Central memory CD8-positive, alpha-beta T cell (primary cell): ENCODE measurements at regions not wholly inside any gene's neighbourhood (a gene's known extent, or its start where the extent isn't known, plus 50 kb on each side); places are given as distances from the start of the nearest gene placed in this dataset.

Experiments used
- ATAC-seq: fragments of 150-1000 bp; cut with Tn5 transposase; replicated peaks from 2 replicates; pipeline ENCODE4 v1.10.0; 2022; ENCODE audit warnings: mild to moderate bottlenecking, moderate FRiP score, moderate number of reproducible peaks; ENCODE audit not compliant: poor library complexity, severe bottlenecking; ENCODE audit errors: extremely low read depth
- DNase-seq, 2 donors: peaks; one replicate each; pipeline ENCODE4 v3.0.0; 2021; ENCODE audit warnings: low spot score in 2 of 2
- H3K27ac Mint-ChIP-seq: one replicate; pipeline ENCODE4 v1.8.0; 2022; ENCODE audit warnings: low read depth, mild to moderate bottlenecking, moderate library complexity, mixed read lengths
- H3K27me3 Mint-ChIP-seq: one replicate; pipeline ENCODE4 v1.8.0; 2022; ENCODE audit warnings: mixed read lengths
- H3K36me3 Mint-ChIP-seq: one replicate; pipeline ENCODE4 v1.8.0; 2022; ENCODE audit warnings: mild to moderate bottlenecking, moderate library complexity, mixed read lengths; ENCODE audit not compliant: insufficient read depth
- H3K4me1 Mint-ChIP-seq: one replicate; pipeline ENCODE4 v1.8.0; 2022; ENCODE audit warnings: mixed read lengths
- H3K4me3 Mint-ChIP-seq: one replicate; pipeline ENCODE4 v1.8.0; 2022; ENCODE audit warnings: mild to moderate bottlenecking, moderate library complexity, mixed read lengths
- H3K9me3 Mint-ChIP-seq: one replicate; pipeline ENCODE4 v1.8.0; 2022; ENCODE audit warnings: mixed read lengths

GRCh38 chrX:43604753-43605152 is 51.3 kb upstream of the MAOA start:
- H3K4me1 Mint-ChIP-seq = no peaks in the 10 kb centered on the region
- H3K27me3 Mint-ChIP-seq = no peaks in the 10 kb centered on the region
- no peaks in the 10 kb centered on the region for H3K36me3 Mint-ChIP-seq
- no peak overlapping the region for H3K4me3 Mint-ChIP-seq
- no peaks in the 10 kb centered on the region for H3K9me3 Mint-ChIP-seq
- no peak for ATAC-seq
- DNase-seq = no peak
- no peak overlapping the region for H3K27ac Mint-ChIP-seq

- DNase-seq (no peak), ATAC-seq (no peak)
- Mint-ChIP-seq H3K36me3 (no peaks in the 10 kb centered on the region), H3K27me3 (no peaks in the 10 kb centered on the region), H3K27ac (no peak overlapping the region), H3K9me3 (no peaks in the 10 kb centered on the region), H3K4me1 (no peaks in the 10 kb centered on the region), H3K4me3 (no peak overlapping the region)
Measured at GRCh38 chrX:43605351-43605750, 50.7 kb upstream of the MAOA start.
